ENCODE measurements at regions not wholly inside any gene's neighbourhood (a gene's known extent, or its start where the extent isn't known, plus 50 kb on each side); places are given as distances from the start of the nearest gene placed in this dataset.

DNA sequence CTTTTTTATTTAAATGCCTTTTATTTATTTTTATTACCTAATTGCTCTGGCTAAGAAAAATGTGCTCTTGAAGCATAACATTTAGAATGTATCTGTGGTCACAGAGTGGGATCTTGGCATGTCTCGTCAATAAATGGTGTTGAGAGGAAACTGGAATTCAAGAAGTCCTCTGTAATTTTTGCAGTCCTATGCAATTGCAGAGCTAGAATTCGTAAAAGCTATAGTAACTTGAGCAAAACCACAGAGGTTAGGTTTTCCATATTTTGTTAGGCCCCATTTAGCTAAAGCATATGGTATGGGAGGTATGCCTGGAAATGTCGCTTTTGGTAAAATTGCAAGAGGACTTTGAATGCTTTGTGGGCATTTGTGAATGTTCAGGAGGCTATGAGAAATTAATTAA, 466.7 kb upstream of the NFIA start:
- TF ChIP-seq, protein P1, sequence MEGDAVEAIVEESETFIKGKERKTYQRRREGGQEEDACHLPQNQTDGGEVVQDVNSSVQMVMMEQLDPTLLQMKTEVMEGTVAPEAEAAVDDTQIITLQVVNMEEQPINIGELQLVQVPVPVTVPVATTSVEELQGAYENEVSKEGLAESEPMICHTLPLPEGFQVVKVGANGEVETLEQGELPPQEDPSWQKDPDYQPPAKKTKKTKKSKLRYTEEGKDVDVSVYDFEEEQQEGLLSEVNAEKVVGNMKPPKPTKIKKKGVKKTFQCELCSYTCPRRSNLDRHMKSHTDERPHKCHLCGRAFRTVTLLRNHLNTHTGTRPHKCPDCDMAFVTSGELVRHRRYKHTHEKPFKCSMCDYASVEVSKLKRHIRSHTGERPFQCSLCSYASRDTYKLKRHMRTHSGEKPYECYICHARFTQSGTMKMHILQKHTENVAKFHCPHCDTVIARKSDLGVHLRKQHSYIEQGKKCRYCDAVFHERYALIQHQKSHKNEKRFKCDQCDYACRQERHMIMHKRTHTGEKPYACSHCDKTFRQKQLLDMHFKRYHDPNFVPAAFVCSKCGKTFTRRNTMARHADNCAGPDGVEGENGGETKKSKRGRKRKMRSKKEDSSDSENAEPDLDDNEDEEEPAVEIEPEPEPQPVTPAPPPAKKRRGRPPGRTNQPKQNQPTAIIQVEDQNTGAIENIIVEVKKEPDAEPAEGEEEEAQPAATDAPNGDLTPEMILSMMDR (IDR thresholded peaks at IDR 0.05) = no peak
- TF ChIP-seq ZNF232 (CRISPR knock-in tag; IDR thresholded peaks at IDR 0.05) (no peak), ETV6 (CRISPR knock-in tag; IDR thresholded peaks at IDR 0.05) (no peak), CBFB (CRISPR knock-in tag; IDR thresholded peaks at IDR 0.05; ENCODE audit: low read depth) (no peak), SMAD4 (CRISPR knock-in tag; IDR thresholded peaks at IDR 0.05) (no peak), FOXJ3 (CRISPR knock-in tag; IDR thresholded peaks at IDR 0.05; ENCODE audit: borderline replicate concordance) (no peak), ZNF219 (CRISPR knock-in tag; IDR thresholded peaks at IDR 0.05; ENCODE audit: borderline replicate concordance) (no peak)
- TF ChIP-seq, protein P2, sequence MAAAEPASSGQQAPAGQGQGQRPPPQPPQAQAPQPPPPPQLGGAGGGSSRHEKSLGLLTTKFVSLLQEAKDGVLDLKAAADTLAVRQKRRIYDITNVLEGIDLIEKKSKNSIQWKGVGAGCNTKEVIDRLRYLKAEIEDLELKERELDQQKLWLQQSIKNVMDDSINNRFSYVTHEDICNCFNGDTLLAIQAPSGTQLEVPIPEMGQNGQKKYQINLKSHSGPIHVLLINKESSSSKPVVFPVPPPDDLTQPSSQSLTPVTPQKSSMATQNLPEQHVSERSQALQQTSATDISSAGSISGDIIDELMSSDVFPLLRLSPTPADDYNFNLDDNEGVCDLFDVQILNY (CRISPR knock-in tag; IDR thresholded peaks at IDR 0.05) = no peak
- TF ChIP-seq, protein P3, sequence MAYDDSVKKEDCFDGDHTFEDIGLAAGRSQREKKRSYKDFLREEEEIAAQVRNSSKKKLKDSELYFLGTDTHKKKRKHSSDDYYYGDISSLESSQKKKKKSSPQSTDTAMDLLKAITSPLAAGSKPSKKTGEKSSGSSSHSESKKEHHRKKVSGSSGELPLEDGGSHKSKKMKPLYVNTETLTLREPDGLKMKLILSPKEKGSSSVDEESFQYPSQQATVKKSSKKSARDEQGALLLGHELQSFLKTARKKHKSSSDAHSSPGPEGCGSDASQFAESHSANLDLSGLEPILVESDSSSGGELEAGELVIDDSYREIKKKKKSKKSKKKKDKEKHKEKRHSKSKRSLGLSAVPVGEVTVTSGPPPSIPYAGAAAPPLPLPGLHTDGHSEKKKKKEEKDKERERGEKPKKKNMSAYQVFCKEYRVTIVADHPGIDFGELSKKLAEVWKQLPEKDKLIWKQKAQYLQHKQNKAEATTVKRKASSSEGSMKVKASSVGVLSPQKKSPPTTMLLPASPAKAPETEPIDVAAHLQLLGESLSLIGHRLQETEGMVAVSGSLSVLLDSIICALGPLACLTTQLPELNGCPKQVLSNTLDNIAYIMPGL (CRISPR knock-in tag; IDR thresholded peaks at IDR 0.05) = no peak
- TF ChIP-seq, protein P4, sequence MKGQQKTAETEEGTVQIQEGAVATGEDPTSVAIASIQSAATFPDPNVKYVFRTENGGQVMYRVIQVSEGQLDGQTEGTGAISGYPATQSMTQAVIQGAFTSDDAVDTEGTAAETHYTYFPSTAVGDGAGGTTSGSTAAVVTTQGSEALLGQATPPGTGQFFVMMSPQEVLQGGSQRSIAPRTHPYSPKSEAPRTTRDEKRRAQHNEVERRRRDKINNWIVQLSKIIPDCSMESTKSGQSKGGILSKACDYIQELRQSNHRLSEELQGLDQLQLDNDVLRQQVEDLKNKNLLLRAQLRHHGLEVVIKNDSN (CRISPR knock-in tag; IDR thresholded peaks at IDR 0.05) = no peak
- TF ChIP-seq, protein P5, sequence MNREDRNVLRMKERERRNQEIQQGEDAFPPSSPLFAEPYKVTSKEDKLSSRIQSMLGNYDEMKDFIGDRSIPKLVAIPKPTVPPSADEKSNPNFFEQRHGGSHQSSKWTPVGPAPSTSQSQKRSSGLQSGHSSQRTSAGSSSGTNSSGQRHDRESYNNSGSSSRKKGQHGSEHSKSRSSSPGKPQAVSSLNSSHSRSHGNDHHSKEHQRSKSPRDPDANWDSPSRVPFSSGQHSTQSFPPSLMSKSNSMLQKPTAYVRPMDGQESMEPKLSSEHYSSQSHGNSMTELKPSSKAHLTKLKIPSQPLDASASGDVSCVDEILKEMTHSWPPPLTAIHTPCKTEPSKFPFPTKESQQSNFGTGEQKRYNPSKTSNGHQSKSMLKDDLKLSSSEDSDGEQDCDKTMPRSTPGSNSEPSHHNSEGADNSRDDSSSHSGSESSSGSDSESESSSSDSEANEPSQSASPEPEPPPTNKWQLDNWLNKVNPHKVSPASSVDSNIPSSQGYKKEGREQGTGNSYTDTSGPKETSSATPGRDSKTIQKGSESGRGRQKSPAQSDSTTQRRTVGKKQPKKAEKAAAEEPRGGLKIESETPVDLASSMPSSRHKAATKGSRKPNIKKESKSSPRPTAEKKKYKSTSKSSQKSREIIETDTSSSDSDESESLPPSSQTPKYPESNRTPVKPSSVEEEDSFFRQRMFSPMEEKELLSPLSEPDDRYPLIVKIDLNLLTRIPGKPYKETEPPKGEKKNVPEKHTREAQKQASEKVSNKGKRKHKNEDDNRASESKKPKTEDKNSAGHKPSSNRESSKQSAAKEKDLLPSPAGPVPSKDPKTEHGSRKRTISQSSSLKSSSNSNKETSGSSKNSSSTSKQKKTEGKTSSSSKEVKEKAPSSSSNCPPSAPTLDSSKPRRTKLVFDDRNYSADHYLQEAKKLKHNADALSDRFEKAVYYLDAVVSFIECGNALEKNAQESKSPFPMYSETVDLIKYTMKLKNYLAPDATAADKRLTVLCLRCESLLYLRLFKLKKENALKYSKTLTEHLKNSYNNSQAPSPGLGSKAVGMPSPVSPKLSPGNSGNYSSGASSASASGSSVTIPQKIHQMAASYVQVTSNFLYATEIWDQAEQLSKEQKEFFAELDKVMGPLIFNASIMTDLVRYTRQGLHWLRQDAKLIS (CRISPR knock-in tag; IDR thresholded peaks at IDR 0.05; ENCODE audit: borderline replicate concordance) = no peak
- TF ChIP-seq, protein P6, sequence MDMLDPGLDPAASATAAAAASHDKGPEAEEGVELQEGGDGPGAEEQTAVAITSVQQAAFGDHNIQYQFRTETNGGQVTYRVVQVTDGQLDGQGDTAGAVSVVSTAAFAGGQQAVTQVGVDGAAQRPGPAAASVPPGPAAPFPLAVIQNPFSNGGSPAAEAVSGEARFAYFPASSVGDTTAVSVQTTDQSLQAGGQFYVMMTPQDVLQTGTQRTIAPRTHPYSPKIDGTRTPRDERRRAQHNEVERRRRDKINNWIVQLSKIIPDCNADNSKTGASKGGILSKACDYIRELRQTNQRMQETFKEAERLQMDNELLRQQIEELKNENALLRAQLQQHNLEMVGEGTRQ (CRISPR knock-in tag; IDR thresholded peaks at IDR 0.05) = no peak
